ENCODE measurements at regions not wholly inside any gene's neighbourhood (a gene's known extent, or its start where the extent isn't known, plus 50 kb on each side); places are given as distances from the start of the nearest gene placed in this dataset.

- TF ChIP-seq, protein P1, sequence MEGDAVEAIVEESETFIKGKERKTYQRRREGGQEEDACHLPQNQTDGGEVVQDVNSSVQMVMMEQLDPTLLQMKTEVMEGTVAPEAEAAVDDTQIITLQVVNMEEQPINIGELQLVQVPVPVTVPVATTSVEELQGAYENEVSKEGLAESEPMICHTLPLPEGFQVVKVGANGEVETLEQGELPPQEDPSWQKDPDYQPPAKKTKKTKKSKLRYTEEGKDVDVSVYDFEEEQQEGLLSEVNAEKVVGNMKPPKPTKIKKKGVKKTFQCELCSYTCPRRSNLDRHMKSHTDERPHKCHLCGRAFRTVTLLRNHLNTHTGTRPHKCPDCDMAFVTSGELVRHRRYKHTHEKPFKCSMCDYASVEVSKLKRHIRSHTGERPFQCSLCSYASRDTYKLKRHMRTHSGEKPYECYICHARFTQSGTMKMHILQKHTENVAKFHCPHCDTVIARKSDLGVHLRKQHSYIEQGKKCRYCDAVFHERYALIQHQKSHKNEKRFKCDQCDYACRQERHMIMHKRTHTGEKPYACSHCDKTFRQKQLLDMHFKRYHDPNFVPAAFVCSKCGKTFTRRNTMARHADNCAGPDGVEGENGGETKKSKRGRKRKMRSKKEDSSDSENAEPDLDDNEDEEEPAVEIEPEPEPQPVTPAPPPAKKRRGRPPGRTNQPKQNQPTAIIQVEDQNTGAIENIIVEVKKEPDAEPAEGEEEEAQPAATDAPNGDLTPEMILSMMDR (IDR thresholded peaks at IDR 0.05) = no peak
- no peak for TF ChIP-seq POLR2A (IDR thresholded peaks at IDR 0.05)
These were observed 87.7 kb upstream of the NECTIN1 start for GRCh38 chr11:119816660-119817059.

Data from Peyer's patch (tissue), 4 donors.